ENCODE measurements at regions not wholly inside any gene's neighbourhood (a gene's known extent, or its start where the extent isn't known, plus 50 kb on each side); places are given as distances from the start of the nearest gene placed in this dataset.

- Histone ChIP-seq H3K4me2 (ENCODE audit: low read length) (no peak overlapping the region), H3K36me3 (ENCODE audit: low read depth, low read length) (no peaks in the 10 kb centered on the region), H4K20me1 (ENCODE audit: low read length) (no peaks in the 10 kb centered on the region), H3K4me3 (ENCODE audit: low read length) (no peak overlapping the region), H3K79me2 (ENCODE audit: low read length) (no peaks in the 10 kb centered on the region), H3K27ac (ENCODE audit: low read length) (no peak overlapping the region), H3K4me1 (ENCODE audit: insufficient read depth, low read length) (no peaks in the 10 kb centered on the region), H2AFZ (ENCODE audit: low read length) (no peak overlapping the region), H3K9ac (ENCODE audit: low read length) (no peak overlapping the region), H3F3A (ENCODE audit: low read length, unreplicated experiment) (no peaks in the 10 kb centered on the region), H3K9me3 (ENCODE audit: low read length) (no peaks in the 10 kb centered on the region), H3K27me3 (ENCODE audit: low read length) (peaks cover 40% of the 10 kb centered on the region), H3K9me2 (replicated peaks; ENCODE audit: low read length) (no peaks in the 10 kb centered on the region)
- ChIA-PET CTCF (no interaction called here), POLR2A (ENCODE audit: unreplicated experiment) (no interaction called here)
- intact Hi-C loops (cut with micrococcal nuclease), result no loop called here
- no TSS peak for BruUV-seq (replicated peaks)
- DNase-seq (no peak), ATAC-seq (no peak)
- TF ChIP-seq EZH2 (IDR thresholded peaks at IDR 0.05; ENCODE audit: low read length, unreplicated experiment) (no peak), CTCF (conservative IDR thresholded peaks at IDR 0.05; ENCODE audit: low read depth, low read length) (no peak), EZH2phosphoT487 (IDR thresholded peaks at IDR 0.05; ENCODE audit: borderline replicate concordance, low read length) (no peak)
Observed at GRCh38 chr6:71053475-71053874, 96.6 kb upstream of the B3GAT2 start.

DNA sequence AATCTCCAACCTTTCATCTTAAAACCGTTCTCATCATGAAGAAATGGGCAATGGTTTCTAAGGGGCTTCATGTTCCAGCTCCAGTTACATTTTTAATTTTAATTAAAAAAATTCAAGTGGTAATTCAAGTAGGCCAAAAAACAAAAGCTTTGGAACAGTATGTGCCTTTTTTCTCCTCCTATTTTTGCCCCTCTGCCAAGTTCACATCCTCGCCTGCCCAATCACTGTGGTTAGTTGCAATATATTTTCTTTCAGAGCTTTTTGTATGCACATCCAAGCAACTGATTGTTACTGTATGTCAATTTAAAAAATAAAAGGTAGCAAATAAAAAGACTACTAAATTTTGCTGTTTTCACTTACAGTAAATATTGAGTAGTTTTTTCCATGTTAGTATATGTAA is 99.8 kb upstream of the B3GAT2 start:
- ATAC-seq (no peak), DNase-seq (no peak)
- ChIA-PET CTCF (no interaction called here), POLR2A (ENCODE audit: unreplicated experiment) (no interaction called here)
- Histone ChIP-seq H4K20me1 (ENCODE audit: low read length) (no peaks in the 10 kb centered on the region), H3K79me2 (ENCODE audit: low read length) (no peaks in the 10 kb centered on the region), H3K4me1 (ENCODE audit: insufficient read depth, low read length) (no peaks in the 10 kb centered on the region), H3K36me3 (ENCODE audit: low read depth, low read length) (no peaks in the 10 kb centered on the region), H3K9ac (ENCODE audit: low read length) (no peak overlapping the region), H3K27me3 (ENCODE audit: low read length) (peaks cover 22% of the 10 kb centered on the region), H3K27ac (ENCODE audit: low read length) (no peak overlapping the region), H3F3A (ENCODE audit: low read length, unreplicated experiment) (no peaks in the 10 kb centered on the region), H3K9me3 (ENCODE audit: low read length) (no peaks in the 10 kb centered on the region), H3K4me3 (ENCODE audit: low read length) (no peak overlapping the region), H3K9me2 (replicated peaks; ENCODE audit: low read length) (no peaks in the 10 kb centered on the region), H2AFZ (ENCODE audit: low read length) (no peak overlapping the region), H3K4me2 (ENCODE audit: low read length) (no peak overlapping the region)
- no TSS peak for BruUV-seq (replicated peaks)
- intact Hi-C loops (cut with micrococcal nuclease), result no loop called here
- TF ChIP-seq EZH2 (IDR thresholded peaks at IDR 0.05; ENCODE audit: low read length, unreplicated experiment) (no peak), EZH2phosphoT487 (IDR thresholded peaks at IDR 0.05; ENCODE audit: borderline replicate concordance, low read length) (no peak)

GRCh38 chr6:71066153-71066552 is 109.3 kb upstream of the B3GAT2 start:
- Histone ChIP-seq H3F3A (ENCODE audit: low read length, unreplicated experiment) (no peaks in the 10 kb centered on the region), H3K9ac (ENCODE audit: low read length) (no peak overlapping the region), H3K9me2 (replicated peaks; ENCODE audit: low read length) (no peaks in the 10 kb centered on the region), H4K20me1 (ENCODE audit: low read length) (no peaks in the 10 kb centered on the region), H3K4me3 (ENCODE audit: low read length) (no peak overlapping the region), H3K9me3 (ENCODE audit: low read length) (no peaks in the 10 kb centered on the region), H2AFZ (ENCODE audit: low read length) (no peak overlapping the region), H3K4me1 (ENCODE audit: insufficient read depth, low read length) (no peaks in the 10 kb centered on the region), H3K4me2 (ENCODE audit: low read length) (no peak overlapping the region), H3K27ac (ENCODE audit: low read length) (no peak overlapping the region), H3K27me3 (ENCODE audit: low read length) (0 out of 2 replicates have a peak, but pooled peaks cover 1% of the 10 kb centered on the region), H3K36me3 (ENCODE audit: low read depth, low read length) (no peaks in the 10 kb centered on the region), H3K79me2 (ENCODE audit: low read length) (no peaks in the 10 kb centered on the region)
- CTCF ChIA-PET, result no interaction called here
- no peak for TF ChIP-seq CTCF (conservative IDR thresholded peaks at IDR 0.05; ENCODE audit: low read depth, low read length)
- TF ChIP-seq EZH2 (IDR thresholded peaks at IDR 0.05; ENCODE audit: low read length, unreplicated experiment), result no peak
- TF ChIP-seq EZH2phosphoT487 (IDR thresholded peaks at IDR 0.05; ENCODE audit: borderline replicate concordance, low read length), result no peak
- intact Hi-C loops (cut with micrococcal nuclease), result no loop called here
- POLR2A ChIA-PET (ENCODE audit: unreplicated experiment), result no interaction called here
- ATAC-seq, result no peak
- no peak for DNase-seq
- BruUV-seq (replicated peaks), result no TSS peak
